Calu3 (cell line): ENCODE measurements at regions not wholly inside any gene's neighbourhood (a gene's known extent, or its start where the extent isn't known, plus 50 kb on each side); places are given as distances from the start of the nearest gene placed in this dataset.

ENCODE experiments used
- BruUV-seq: library from RNA; stranded (reverse); fragments of 400-500 nt; replicated peaks from 2 replicates; lab custom pipeline; 2021; lab: Mats Ljungman, UMichigan
- CTCF ChIA-PET: fragments of 300-600 bp; sonication (Branson Sonifier 250); formaldehyde crosslinking; loops from one replicate; lab custom pipeline; 2022; ENCODE audit warnings: antibody characterized with exemption; lab: Charles Lee
- DNase-seq: peaks from one replicate; pipeline ENCODE4 v3.0.0; 2022
- H3K27ac Mint-ChIP-seq: one replicate; pipeline ENCODE4 v1.8.0; 2022; ENCODE audit warnings: mixed read lengths; ENCODE audit not compliant: unreplicated experiment
- H3K27me3 Mint-ChIP-seq: one replicate; pipeline ENCODE4 v1.8.0; 2022; ENCODE audit warnings: mixed read lengths; ENCODE audit not compliant: unreplicated experiment
- H3K36me3 Mint-ChIP-seq: one replicate; pipeline ENCODE4 v1.8.0; 2022; ENCODE audit warnings: mild to moderate bottlenecking, moderate library complexity, mixed read lengths; ENCODE audit not compliant: insufficient read depth, unreplicated experiment
- H3K4me1 Mint-ChIP-seq: one replicate; pipeline ENCODE4 v1.8.0; 2022; ENCODE audit warnings: mild to moderate bottlenecking, low read depth, mixed read lengths; ENCODE audit not compliant: unreplicated experiment
- H3K4me3 Mint-ChIP-seq: one replicate; pipeline ENCODE4 v1.8.0; 2022; ENCODE audit warnings: mild to moderate bottlenecking, low read depth, moderate library complexity, mixed read lengths; ENCODE audit not compliant: unreplicated experiment
- H3K9me3 Mint-ChIP-seq: one replicate; pipeline ENCODE4 v1.8.0; 2022; ENCODE audit warnings: low read depth, mixed read lengths; ENCODE audit not compliant: unreplicated experiment
- intact Hi-C: fragments of 100-400 bp; cut with micrococcal nuclease; formaldehyde crosslinking; loops from one replicate; pipeline ENCODE4 v1.10.0; 2022; ENCODE audit not compliant: unreplicated experiment
- TF ChIP-seq, protein P1 (sequence below): fragments of 200-600 bp; IDR thresholded peaks from one replicate; pipeline ENCODE4 v1.8.0; 2022; ENCODE audit warnings: antibody characterized with exemption; ENCODE audit not compliant: unreplicated experiment

GRCh38 chr1:170306948-170307347, 161.2 kb downstream of the NTMT2 start:
- no peak for DNase-seq
- no TSS peak for BruUV-seq
- CTCF ChIA-PET = no interaction called here
- Mint-ChIP-seq H3K4me1 (no peaks in the 10 kb centered on the region), H3K36me3 (no peaks in the 10 kb centered on the region), H3K27ac (no peak overlapping the region), H3K27me3 (no peaks in the 10 kb centered on the region), H3K4me3 (no peak overlapping the region), H3K9me3 (no peaks in the 10 kb centered on the region)
- TF ChIP-seq, protein P1, sequence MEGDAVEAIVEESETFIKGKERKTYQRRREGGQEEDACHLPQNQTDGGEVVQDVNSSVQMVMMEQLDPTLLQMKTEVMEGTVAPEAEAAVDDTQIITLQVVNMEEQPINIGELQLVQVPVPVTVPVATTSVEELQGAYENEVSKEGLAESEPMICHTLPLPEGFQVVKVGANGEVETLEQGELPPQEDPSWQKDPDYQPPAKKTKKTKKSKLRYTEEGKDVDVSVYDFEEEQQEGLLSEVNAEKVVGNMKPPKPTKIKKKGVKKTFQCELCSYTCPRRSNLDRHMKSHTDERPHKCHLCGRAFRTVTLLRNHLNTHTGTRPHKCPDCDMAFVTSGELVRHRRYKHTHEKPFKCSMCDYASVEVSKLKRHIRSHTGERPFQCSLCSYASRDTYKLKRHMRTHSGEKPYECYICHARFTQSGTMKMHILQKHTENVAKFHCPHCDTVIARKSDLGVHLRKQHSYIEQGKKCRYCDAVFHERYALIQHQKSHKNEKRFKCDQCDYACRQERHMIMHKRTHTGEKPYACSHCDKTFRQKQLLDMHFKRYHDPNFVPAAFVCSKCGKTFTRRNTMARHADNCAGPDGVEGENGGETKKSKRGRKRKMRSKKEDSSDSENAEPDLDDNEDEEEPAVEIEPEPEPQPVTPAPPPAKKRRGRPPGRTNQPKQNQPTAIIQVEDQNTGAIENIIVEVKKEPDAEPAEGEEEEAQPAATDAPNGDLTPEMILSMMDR = no peak
- intact Hi-C loops = no loop called here

- intact Hi-C loops = no loop called here
- Mint-ChIP-seq H3K4me1 (no peaks in the 10 kb centered on the region), H3K4me3 (no peak overlapping the region), H3K9me3 (no peaks in the 10 kb centered on the region), H3K27me3 (no peaks in the 10 kb centered on the region), H3K36me3 (no peaks in the 10 kb centered on the region), H3K27ac (no peak overlapping the region)
- CTCF ChIA-PET = no interaction called here
- no TSS peak for BruUV-seq
- TF ChIP-seq, protein P1 = no peak
- no peak for DNase-seq
These were observed 161.7 kb downstream of the NTMT2 start for GRCh38 chr1:170307426-170307825.

DNA sequence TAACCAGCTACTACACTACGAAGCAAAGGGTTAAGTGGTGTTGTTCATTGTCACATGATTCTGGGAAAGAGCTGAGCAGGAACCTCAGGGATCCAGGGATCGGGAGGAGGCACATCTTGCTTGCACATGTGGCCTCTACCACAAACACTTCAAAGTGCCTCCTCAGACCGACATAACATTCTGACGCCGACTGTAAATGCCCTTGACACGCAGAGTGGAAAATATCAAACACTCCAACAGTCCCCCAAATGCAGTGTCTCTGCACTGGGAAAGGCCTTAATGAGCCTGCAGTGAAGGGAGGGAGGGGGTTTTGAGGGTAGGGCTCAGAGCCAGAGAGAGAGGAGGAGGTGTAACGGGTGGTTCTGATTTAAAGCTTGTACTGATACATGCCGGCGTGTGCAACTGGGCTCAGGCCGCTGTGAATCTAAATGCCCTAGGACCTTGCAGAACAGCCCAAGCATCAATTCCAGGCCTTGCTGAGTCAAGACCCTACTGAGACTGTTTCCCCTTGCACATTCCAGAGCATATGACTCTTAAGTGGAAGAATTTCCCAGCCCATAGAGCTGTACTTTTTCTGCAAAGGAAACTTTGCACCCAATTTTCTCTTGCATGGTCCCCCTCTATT, 163.7 kb downstream of the NTMT2 start:
- H3K9me3 Mint-ChIP-seq = no peaks in the 10 kb centered on the region

DNA sequence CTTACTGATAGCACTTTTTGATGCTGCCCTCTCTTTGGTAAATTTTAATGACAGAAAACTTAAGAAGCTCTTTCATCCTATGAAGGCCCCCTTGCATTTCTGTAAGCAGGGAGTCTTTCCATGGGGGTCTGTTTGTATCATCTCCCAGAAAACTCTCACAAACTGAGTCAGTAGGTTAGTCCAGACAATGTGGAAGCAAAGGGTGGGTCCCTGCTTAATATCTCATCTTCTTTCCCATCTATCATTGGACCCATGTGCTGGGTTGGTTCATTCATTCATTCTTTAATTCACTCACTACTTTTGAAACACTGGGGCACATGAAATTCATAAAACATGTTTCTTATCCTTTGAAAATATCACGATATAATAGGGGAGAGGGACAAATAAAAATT, 164.3 kb downstream of the NTMT2 start:
- Mint-ChIP-seq H3K27ac (no peak overlapping the region), H3K4me3 (no peak overlapping the region), H3K36me3 (no peaks in the 10 kb centered on the region), H3K4me1 (no peaks in the 10 kb centered on the region), H3K9me3 (no peaks in the 10 kb centered on the region), H3K27me3 (peaks cover 3% of the 10 kb centered on the region)
- TF ChIP-seq, protein P1 = no peak
- no TSS peak for BruUV-seq
- CTCF ChIA-PET = no interaction called here
- no peak for DNase-seq
- intact Hi-C loops = no loop called here

More for the DNA sequence above, 163.7 kb downstream of the NTMT2 start:
- DNase-seq = no peak
- Mint-ChIP-seq H3K27ac (no peak overlapping the region), H3K27me3 (no peaks in the 10 kb centered on the region), H3K36me3 (no peaks in the 10 kb centered on the region), H3K4me3 (no peak overlapping the region), H3K4me1 (no peaks in the 10 kb centered on the region)
- intact Hi-C loops = no loop called here
- CTCF ChIA-PET = no interaction called here
- TF ChIP-seq, protein P1 = no peak
- no TSS peak for BruUV-seq
